Prostate gland (tissue), 2 donors: ENCODE measurements at regions not wholly inside any gene's neighbourhood (a gene's known extent, or its start where the extent isn't known, plus 50 kb on each side); places are given as distances from the start of the nearest gene placed in this dataset.

Experiments
- CTCF ChIP-seq, 4 experiments: fragments of 200-600 bp in 2 of 4; fragments of 450-650 bp in 2 of 4; sonication (generic) in 2 of 4; IDR thresholded peaks; 1 replicate in 3 of 4; 2 replicates in 1 of 4; pipeline ENCODE4 v1.5.1; 2016 to 2019; ENCODE audit warnings: antibody characterized with exemption in 4 of 4, mild to moderate bottlenecking in 2 of 4, moderate library complexity in 2 of 4
- POLR2A ChIP-seq: fragments of 450-650 bp; IDR thresholded peaks from one replicate; pipeline ENCODE4 v1.6.1; 2016; ENCODE audit warnings: antibody characterized with exemption, mild to moderate bottlenecking

DNA sequence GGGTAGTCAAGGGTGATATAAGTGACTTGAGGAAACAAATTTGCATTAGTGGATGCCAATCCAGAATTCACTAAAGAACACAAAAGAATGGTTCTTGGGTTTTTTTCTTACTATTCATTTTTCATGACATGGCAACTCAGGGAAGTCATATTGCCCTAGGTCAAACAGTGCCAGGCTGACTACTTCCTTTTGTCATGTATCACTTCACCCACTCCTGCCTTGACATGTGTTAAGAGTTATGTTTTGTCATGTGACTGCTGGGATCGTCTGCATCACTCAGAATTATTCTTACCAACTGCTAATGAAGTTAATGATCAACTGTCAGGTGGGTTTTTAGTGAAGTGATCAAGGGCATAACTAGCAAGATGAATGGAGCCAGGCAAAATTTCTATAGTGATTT lies 74.2 kb downstream of the PRORP start:
- no peak for TF ChIP-seq CTCF (IDR thresholded peaks at IDR 0.05)
- no peak for TF ChIP-seq POLR2A
